H1 (cell line): ENCODE measurements at regions not wholly inside any gene's neighbourhood (a gene's known extent, or its start where the extent isn't known, plus 50 kb on each side); places are given as distances from the start of the nearest gene placed in this dataset.

Experiments used
- CTCF ChIA-PET: fragments of 300-600 bp; sonication (Branson Sonifier 250); formaldehyde crosslinking; loops from one replicate; lab custom pipeline; 2021; ENCODE audit not compliant: partially characterized antibody; lab: Charles Lee
- POLR2A ChIA-PET: fragments of 300-600 bp; sonication (Branson Sonifier 250); formaldehyde crosslinking; loops from one replicate; lab custom pipeline; 2021; ENCODE audit warnings: inconsistent platforms; ENCODE audit not compliant: partially characterized antibody; lab: Charles Lee
- DNase-seq, 2 experiments: peaks; one replicate each; pipeline versions ENCODE4 v3.0.0 to v3.0.0-alpha.2; 2010 to 2022; ENCODE audit warnings: low spot score in 2 of 2, low read depth in 1 of 2, mixed read lengths in 1 of 2
- FAIRE-seq: peaks from 2 replicates; lab custom pipeline; 2011; peaks lifted over from hg19 to GRCh38; lab: Jason Lieb, UNC
- H2AFZ ChIP-seq: 2 replicates; pipeline ENCODE4 v1.8.1; 2012; ENCODE audit warnings: low read length, inconsistent platforms
- H2AK5ac ChIP-seq: 2 replicates; pipeline ENCODE4 v1.6.1; 2013; ENCODE audit warnings: low read depth, low read length
- H2BK120ac ChIP-seq: replicated peaks from 2 replicates; pipeline ENCODE3; 2013; ENCODE audit warnings: low read depth, low read length, inconsistent platforms
- H2BK12ac ChIP-seq: 2 replicates; pipeline ENCODE4 v1.6.1; 2013; ENCODE audit warnings: low read depth, low read length
- H2BK15ac ChIP-seq: 2 replicates; pipeline ENCODE4 v1.6.1; 2013; ENCODE audit warnings: low read length
- H2BK20ac ChIP-seq: 2 replicates; pipeline ENCODE4 v1.6.1; 2013; ENCODE audit warnings: low read length
- H2BK5ac ChIP-seq: 2 replicates; pipeline ENCODE4 v1.6.1; 2013; ENCODE audit warnings: low read depth, low read length
- H3K14ac ChIP-seq: 2 replicates; pipeline ENCODE4 v1.6.1; 2013; ENCODE audit warnings: inconsistent platforms; ENCODE audit not compliant: insufficient read length
- H3K18ac ChIP-seq: 2 replicates; pipeline ENCODE4 v1.6.1; 2013; ENCODE audit warnings: low read length; ENCODE audit errors: extremely low read depth
- H3K23ac ChIP-seq: 2 replicates; pipeline ENCODE4 v1.6.1; 2013; ENCODE audit warnings: inconsistent platforms; ENCODE audit not compliant: insufficient read length
- H3K23me2 ChIP-seq: 2 replicates; pipeline ENCODE4 v1.6.1; 2013; ENCODE audit warnings: low read depth, low read length
- H3K27ac ChIP-seq: 2 replicates; pipeline ENCODE4 v1.6.1; 2011; ENCODE audit warnings: low read depth, low read length, inconsistent platforms
- H3K27me3 ChIP-seq, 4 experiments: replicated peaks in 1 of 4; 1 replicate in 1 of 4; 2 replicates in 3 of 4; pipeline versions ENCODE4 v1.6.1 to v1.8.1; 2011 to 2013; ENCODE audit warnings: low read length in 3 of 4, mild to moderate bottlenecking in 3 of 4, inconsistent platforms in 2 of 4, mixed read lengths in 2 of 4, moderate library complexity in 1 of 4; ENCODE audit not compliant: control insufficient read depth in 3 of 4, insufficient read depth in 3 of 4; ENCODE audit errors: extremely low read depth in 1 of 4
- H3K36me3 ChIP-seq, 4 experiments: 2 replicates each; pipeline versions ENCODE4 v1.6.1 to v1.8.1; 2011 to 2013; ENCODE audit warnings: mild to moderate bottlenecking in 4 of 4, low read length in 3 of 4, moderate library complexity in 2 of 4, control low read depth in 1 of 4, inconsistent platforms in 1 of 4; ENCODE audit not compliant: insufficient read depth in 4 of 4, control insufficient read depth in 2 of 4
- H3K4ac ChIP-seq: replicated peaks from 2 replicates; pipeline ENCODE3; 2013; ENCODE audit warnings: low read length, low read depth, mixed read lengths, inconsistent platforms; ENCODE audit not compliant: insufficient read length
- H3K4me1 ChIP-seq, 4 experiments: replicated peaks in 1 of 4; 1 replicate in 1 of 4; 2 replicates in 3 of 4; pipeline versions ENCODE4 v1.6.1 to v1.8.1; 2011 to 2013; ENCODE audit warnings: low read length in 3 of 4, inconsistent platforms in 2 of 4, mixed read lengths in 1 of 4; ENCODE audit not compliant: insufficient read depth in 4 of 4, control insufficient read depth in 3 of 4
- H3K4me2 ChIP-seq, 2 experiments: 2 replicates each; pipeline versions ENCODE4 v1.6.1 to v1.8.1; 2011 to 2013; ENCODE audit warnings: low read depth in 2 of 2, low read length in 2 of 2, control low read depth in 1 of 2, inconsistent platforms in 1 of 2, mild to moderate bottlenecking in 1 of 2; ENCODE audit not compliant: insufficient read depth in 1 of 2
- H3K4me3 ChIP-seq, 4 experiments: fragments of 200-600, 300-600 bp in 1 of 4; sonication (generic), shearing (Covaris generic), sonication (Bioruptor Twin) in 1 of 4; 2 replicates each; pipeline versions ENCODE4 v1.5.1 to v1.8.1; 2011 to 2016; ENCODE audit warnings: low read length in 4 of 4, low read depth in 3 of 4, control low read depth in 2 of 4, inconsistent platforms in 2 of 4, mild to moderate bottlenecking in 2 of 4, mixed read lengths in 1 of 4, moderate library complexity in 1 of 4; ENCODE audit not compliant: insufficient read depth in 2 of 4; ENCODE audit errors: extremely low read depth in 1 of 4
- H3K56ac ChIP-seq: replicated peaks from 2 replicates; pipeline ENCODE3; 2013; ENCODE audit warnings: low read depth, mild to moderate bottlenecking, mixed read lengths, low read length, inconsistent platforms; ENCODE audit not compliant: insufficient read length
- H3K79me1 ChIP-seq: 2 replicates; pipeline ENCODE4 v1.6.1; 2013; ENCODE audit warnings: low read depth, low read length, control low read depth
- H3K79me2 ChIP-seq, 2 experiments: 2 replicates each; pipeline versions ENCODE4 v1.6.1 to v1.8.1; 2012 to 2013; ENCODE audit warnings: low read length in 2 of 2, mild to moderate bottlenecking in 2 of 2, inconsistent platforms in 1 of 2; ENCODE audit not compliant: insufficient read depth in 2 of 2, control insufficient read depth in 1 of 2
- H3K9ac ChIP-seq, 4 experiments: replicated peaks in 1 of 4; 1 replicate in 1 of 4; 2 replicates in 3 of 4; pipeline versions ENCODE4 v1.6.1 to v1.8.1; 2011 to 2013; ENCODE audit warnings: low read depth in 3 of 4, low read length in 3 of 4, control low read depth in 2 of 4, mild to moderate bottlenecking in 2 of 4, moderate library complexity in 2 of 4, inconsistent platforms in 1 of 4; ENCODE audit errors: extremely low read depth in 1 of 4
- H3K9me3 ChIP-seq, 2 experiments: 2 replicates each; pipeline versions ENCODE4 v1.6.1 to v1.8.1; 2012 to 2013; ENCODE audit warnings: mild to moderate bottlenecking in 2 of 2, moderate library complexity in 2 of 2, control low read depth in 1 of 2, inconsistent platforms in 1 of 2, low read depth in 1 of 2, low read length in 1 of 2, mixed read lengths in 1 of 2; ENCODE audit not compliant: insufficient read depth in 2 of 2
- H4K20me1 ChIP-seq, 2 experiments: replicated peaks in 1 of 2; 2 replicates each; pipeline versions ENCODE3 to v1.8.1; 2011 to 2013; ENCODE audit warnings: inconsistent platforms in 2 of 2, low read length in 2 of 2, mild to moderate bottlenecking in 1 of 2; ENCODE audit not compliant: insufficient read depth in 2 of 2, control insufficient read depth in 1 of 2
- H4K5ac ChIP-seq: 2 replicates; pipeline ENCODE4 v1.6.1; 2013; ENCODE audit warnings: low read length, low read depth, mixed read lengths, inconsistent platforms; ENCODE audit not compliant: insufficient read length
- H4K8ac ChIP-seq: 2 replicates; pipeline ENCODE4 v1.8.0; 2013; ENCODE audit warnings: mild to moderate bottlenecking, moderate library complexity, low read length, inconsistent platforms; ENCODE audit not compliant: insufficient read depth; ENCODE audit errors: extremely low read depth
- H4K91ac ChIP-seq: replicated peaks from 2 replicates; pipeline ENCODE3; 2013; ENCODE audit warnings: low read length, mixed read lengths, inconsistent platforms; ENCODE audit not compliant: insufficient read length
- BACH1 ChIP-seq: IDR thresholded peaks from 2 replicates; pipeline ENCODE4 v1.6.1; 2012; ENCODE audit warnings: low read length, improper control_type of control experiment
- CHD2 ChIP-seq: IDR thresholded peaks from 2 replicates; pipeline ENCODE4 v1.6.1; 2012; ENCODE audit warnings: low read length, improper control_type of control experiment
- EZH2 ChIP-seq: fragments of 200-600 bp; sonication (generic); IDR thresholded peaks from 2 replicates; pipeline ENCODE4 v1.7.1; 2012; ENCODE audit warnings: low read depth, mild to moderate bottlenecking, moderate library complexity, low read length, inconsistent platforms; ENCODE audit not compliant: severe bottlenecking
- JUND ChIP-seq: IDR thresholded peaks from 2 replicates; pipeline ENCODE4 v1.6.1; 2011; ENCODE audit warnings: mild to moderate bottlenecking, improper control_type of control experiment, low read length
- KDM4A ChIP-seq: IDR thresholded peaks from one replicate; pipeline ENCODE4 v1.7.1; 2012; ENCODE audit warnings: low read depth, mild to moderate bottlenecking, moderate library complexity, low read length, inconsistent platforms; ENCODE audit not compliant: severe bottlenecking
- POLR2A ChIP-seq, 2 experiments: IDR thresholded peaks; 1 replicate in 1 of 2; 2 replicates in 1 of 2; pipeline ENCODE4 v1.6.1; 2011; ENCODE audit warnings: low read depth in 2 of 2, low read length in 2 of 2, mild to moderate bottlenecking in 2 of 2; ENCODE audit errors: control extremely low read depth in 1 of 2
- POU5F1 ChIP-seq: IDR thresholded peaks from 2 replicates; pipeline ENCODE4 v1.6.1; 2011; ENCODE audit warnings: low read depth, mild to moderate bottlenecking, low read length, moderate library complexity
- SIN3A ChIP-seq, 2 experiments: IDR thresholded peaks in 1 of 2; conservative IDR thresholded peaks in 1 of 2; 2 replicates each; pipeline ENCODE4 v1.6.1; 2011 to 2012; ENCODE audit warnings: low read length in 2 of 2, improper control_type of control experiment in 1 of 2, low read depth in 1 of 2, mild to moderate bottlenecking in 1 of 2
- SIRT6 ChIP-seq: IDR thresholded peaks from one replicate; pipeline ENCODE4 v1.7.1; 2012; ENCODE audit warnings: low read length, inconsistent platforms
- SIX5 ChIP-seq: IDR thresholded peaks from 2 replicates; pipeline ENCODE4 v1.6.1; 2011; ENCODE audit warnings: mild to moderate bottlenecking, low read depth, low read length
- WGBS, 2 experiments: shearing (Covaris generic) in 1 of 2; methylation state at CpG; one replicate each; pipeline versions ENCODE4 v1.1.6 to v1.1.7; 2013 to 2015; ENCODE audit warnings: low lambda C conversion rate in 2 of 2, mixed read lengths in 2 of 2, inconsistent platforms in 1 of 2, low coverage in 1 of 2, missing lambda C conversion rate in 1 of 2; ENCODE audit not compliant: insufficient replicate concordance in 2 of 2, insufficient coverage in 1 of 2, insufficient read length in 1 of 2; ENCODE audit errors: extremely low coverage in 1 of 2, missing lambda C conversion rate in 1 of 2; 5-methylcytosine and 5-hydroxymethylcytosine counted together
- TF ChIP-seq, protein P1 (sequence below): IDR thresholded peaks from 2 replicates; pipeline ENCODE4 v1.6.1; 2012; ENCODE audit warnings: inconsistent platforms
- TF ChIP-seq, protein P2 (sequence below): IDR thresholded peaks from 2 replicates; pipeline ENCODE4 v1.6.1; 2011; ENCODE audit warnings: low read depth, mild to moderate bottlenecking, low read length; ENCODE audit not compliant: insufficient read depth
- TF ChIP-seq, protein P3 (sequence below): IDR thresholded peaks from 2 replicates; pipeline ENCODE4 v1.6.1; 2011; ENCODE audit warnings: low read length, improper control_type of control experiment

DNA sequence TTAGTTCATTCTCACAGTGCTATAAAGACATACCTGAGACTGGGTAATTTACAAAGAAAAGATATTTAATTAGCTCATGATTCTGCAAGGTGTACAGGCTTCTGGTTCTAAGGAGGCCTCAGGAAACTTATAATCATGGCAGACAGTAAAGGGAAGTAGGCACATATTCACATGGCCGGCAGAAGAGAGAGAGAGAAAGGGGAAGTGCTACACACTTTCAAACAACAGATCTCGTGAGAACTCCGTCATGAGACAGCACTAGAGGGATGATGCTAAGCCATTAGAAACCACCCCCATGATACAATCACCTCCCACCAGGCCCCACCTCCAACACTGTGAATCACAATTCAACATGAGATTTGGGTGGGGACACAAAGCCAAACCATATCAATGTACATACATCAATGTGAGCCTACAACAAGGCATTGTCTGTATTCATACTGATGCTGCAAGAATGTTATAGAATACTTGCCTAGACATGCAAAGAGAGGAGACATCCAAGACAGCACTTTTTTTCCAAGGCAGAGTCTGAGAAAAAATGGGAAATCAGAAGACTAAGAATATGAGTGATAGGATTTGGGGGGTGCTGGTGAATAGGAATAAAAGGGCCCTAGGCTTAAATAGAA, 114.8 kb upstream of the XYLT1 start:
- Histone ChIP-seq H3K79me1 (no peaks in the 10 kb centered on the region), H3K23ac (no peak overlapping the region), H3K27ac (no peak overlapping the region), H3K4ac (no peak overlapping the region), H3K9ac (no peak overlapping the region), H2BK12ac (no peak overlapping the region), H2BK120ac (no peak overlapping the region), H3K18ac (no peak overlapping the region), H3K14ac (no peak overlapping the region), H3K27me3 (no peaks in the 10 kb centered on the region), H3K56ac (no peak overlapping the region), H3K23me2 (no peaks in the 10 kb centered on the region), H3K9me3 (peaks cover 5 to 7% of the 10 kb centered on the region in 2 experiments; a peak in 1 of 4 replicates), H3K79me2 (no peaks in the 10 kb centered on the region), H4K8ac (no peak overlapping the region), H4K5ac (no peak overlapping the region), H4K20me1 (no peaks in the 10 kb centered on the region), H2BK15ac (no peak overlapping the region), H2AK5ac (no peak overlapping the region), H4K91ac (no peak overlapping the region), H3K36me3 (no peaks in the 10 kb centered on the region; a peak in 1 of 8 replicates), H3K4me1 (no peaks in the 10 kb centered on the region), H2AFZ (no peak overlapping the region), H2BK20ac (no peak overlapping the region), H2BK5ac (no peak overlapping the region), H3K4me3 (no peak overlapping the region), H3K4me2 (no peak overlapping the region)
- ChIA-PET CTCF (interaction anchor here (0.9 to 1.4 kb wide), 3 partner anchors 9 to 38 kb away, joined by 4 read pairs; no protein-coding TSS in a partner anchor), POLR2A (no interaction called here)
- DNase-seq (no peak), FAIRE-seq (no peak)
- 85% methylated on average over 3 of the region's 3 CpGs; no CpG with 5 or more reads in 1 of the 2 experiments for WGBS, 2 experiments
- TF ChIP-seq SIN3A (conservative IDR thresholded peaks at IDR 0.05 in 1 of 2, IDR thresholded peaks at IDR 0.05 in 1 of 2; ENCODE audit: low read depth in 1 of 2, low read length in 2 of 2) (no peak), SIX5 (no peak), BACH1 (no peak), JUND (no peak), POLR2A (IDR thresholded peaks at IDR 0.05; ENCODE audit: control extremely low read depth in 1 of 2, low read depth in 2 of 2, low read length in 2 of 2) (no peak), POU5F1 (no peak), SIRT6 (no peak), CHD2 (no peak), KDM4A (no peak), EZH2 (no peak)
- TF ChIP-seq, protein P1, sequence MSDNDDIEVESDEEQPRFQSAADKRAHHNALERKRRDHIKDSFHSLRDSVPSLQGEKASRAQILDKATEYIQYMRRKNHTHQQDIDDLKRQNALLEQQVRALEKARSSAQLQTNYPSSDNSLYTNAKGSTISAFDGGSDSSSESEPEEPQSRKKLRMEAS = no peak
- TF ChIP-seq, protein P2, sequence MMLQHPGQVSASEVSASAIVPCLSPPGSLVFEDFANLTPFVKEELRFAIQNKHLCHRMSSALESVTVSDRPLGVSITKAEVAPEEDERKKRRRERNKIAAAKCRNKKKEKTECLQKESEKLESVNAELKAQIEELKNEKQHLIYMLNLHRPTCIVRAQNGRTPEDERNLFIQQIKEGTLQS = no peak
- TF ChIP-seq, protein P3, sequence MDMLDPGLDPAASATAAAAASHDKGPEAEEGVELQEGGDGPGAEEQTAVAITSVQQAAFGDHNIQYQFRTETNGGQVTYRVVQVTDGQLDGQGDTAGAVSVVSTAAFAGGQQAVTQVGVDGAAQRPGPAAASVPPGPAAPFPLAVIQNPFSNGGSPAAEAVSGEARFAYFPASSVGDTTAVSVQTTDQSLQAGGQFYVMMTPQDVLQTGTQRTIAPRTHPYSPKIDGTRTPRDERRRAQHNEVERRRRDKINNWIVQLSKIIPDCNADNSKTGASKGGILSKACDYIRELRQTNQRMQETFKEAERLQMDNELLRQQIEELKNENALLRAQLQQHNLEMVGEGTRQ = no peak
